Thoracic aorta (tissue), 2 donors: ENCODE measurements at regions not wholly inside any gene's neighbourhood (a gene's known extent, or its start where the extent isn't known, plus 50 kb on each side); places are given as distances from the start of the nearest gene placed in this dataset.

Experiments
- ATAC-seq: fragments of 150-250 bp; one replicate; pipeline ENCODE4 v1.8.0; 2017; ENCODE audit warnings: low read depth; ENCODE audit not compliant: insufficient number of reproducible peaks, low FRiP score
- DNase-seq: peaks from one replicate; pipeline ENCODE4 v3.0.0-alpha.2; 2020; ENCODE audit warnings: low spot score
- H3K27ac ChIP-seq, 2 donors: fragments of 200-600 bp; sonication (generic); 1 replicate in 1 of 2; 2 replicates in 1 of 2; pipeline ENCODE4 v1.5.1; 2016; ENCODE audit warnings: mild to moderate bottlenecking in 2 of 2, moderate library complexity in 2 of 2
- H3K27me3 ChIP-seq: fragments of 200-600 bp; sonication (generic); replicated peaks from 2 replicates; pipeline ENCODE4 v1.6.0; 2016; ENCODE audit warnings: mild to moderate bottlenecking; ENCODE audit not compliant: insufficient read depth
- H3K36me3 ChIP-seq: fragments of 200-600 bp; sonication (generic); one replicate; pipeline ENCODE4 v1.5.1; 2016
- H3K4me1 ChIP-seq, 2 donors: fragments of 200-600 bp; sonication (generic); 1 replicate in 1 of 2; 2 replicates in 1 of 2; pipeline versions ENCODE4 v1.5.1 to v1.6.0; 2016; ENCODE audit warnings: low read depth in 2 of 2, mild to moderate bottlenecking in 1 of 2; ENCODE audit not compliant: control insufficient read depth in 1 of 2
- H3K4me3 ChIP-seq: fragments of 200-600 bp; sonication (generic); 2 replicates; pipeline ENCODE4 v1.5.1; 2016; ENCODE audit warnings: mild to moderate bottlenecking
- H3K9me3 ChIP-seq: fragments of 200-600 bp; sonication (generic); 2 replicates; pipeline ENCODE4 v1.5.1; 2016
- TF ChIP-seq, protein P1 (sequence below): fragments of 200-600 bp; sonication (generic); IDR thresholded peaks from one replicate; pipeline ENCODE4 v1.5.1; 2019; ENCODE audit warnings: antibody characterized with exemption

DNA sequence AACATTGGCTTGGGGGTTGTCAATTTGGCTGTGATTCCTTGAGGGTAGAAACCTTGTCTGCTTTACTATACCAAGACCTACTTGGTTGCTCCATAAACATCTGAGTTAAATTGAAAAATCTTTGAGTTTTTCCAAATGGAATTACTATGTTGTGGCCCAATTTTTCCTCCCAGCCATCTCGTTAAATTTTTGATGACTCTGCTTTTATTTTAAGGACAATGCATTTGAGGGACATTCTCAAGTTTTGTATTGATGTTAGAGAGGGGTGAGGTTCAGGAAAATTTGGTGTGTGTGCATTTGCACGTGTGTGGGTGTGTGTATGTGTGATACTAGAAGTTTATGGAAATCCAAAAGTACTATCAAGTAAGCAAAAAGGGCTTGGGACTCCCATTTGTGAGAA lies 491.4 kb upstream of the KLF4 start:
- H3K9me3 ChIP-seq = no peaks in the 10 kb centered on the region
- DNase-seq (no peak), ATAC-seq (no peak)
- no peaks in the 10 kb centered on the region for H3K27me3 ChIP-seq
- no peak overlapping the region for H3K4me3 ChIP-seq
- no peaks in the 10 kb centered on the region for H3K36me3 ChIP-seq
- TF ChIP-seq, protein P1, sequence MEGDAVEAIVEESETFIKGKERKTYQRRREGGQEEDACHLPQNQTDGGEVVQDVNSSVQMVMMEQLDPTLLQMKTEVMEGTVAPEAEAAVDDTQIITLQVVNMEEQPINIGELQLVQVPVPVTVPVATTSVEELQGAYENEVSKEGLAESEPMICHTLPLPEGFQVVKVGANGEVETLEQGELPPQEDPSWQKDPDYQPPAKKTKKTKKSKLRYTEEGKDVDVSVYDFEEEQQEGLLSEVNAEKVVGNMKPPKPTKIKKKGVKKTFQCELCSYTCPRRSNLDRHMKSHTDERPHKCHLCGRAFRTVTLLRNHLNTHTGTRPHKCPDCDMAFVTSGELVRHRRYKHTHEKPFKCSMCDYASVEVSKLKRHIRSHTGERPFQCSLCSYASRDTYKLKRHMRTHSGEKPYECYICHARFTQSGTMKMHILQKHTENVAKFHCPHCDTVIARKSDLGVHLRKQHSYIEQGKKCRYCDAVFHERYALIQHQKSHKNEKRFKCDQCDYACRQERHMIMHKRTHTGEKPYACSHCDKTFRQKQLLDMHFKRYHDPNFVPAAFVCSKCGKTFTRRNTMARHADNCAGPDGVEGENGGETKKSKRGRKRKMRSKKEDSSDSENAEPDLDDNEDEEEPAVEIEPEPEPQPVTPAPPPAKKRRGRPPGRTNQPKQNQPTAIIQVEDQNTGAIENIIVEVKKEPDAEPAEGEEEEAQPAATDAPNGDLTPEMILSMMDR = no peak
- no peaks in the 10 kb centered on the region for H3K4me1 ChIP-seq
- no peak overlapping the region for H3K27ac ChIP-seq

DNA sequence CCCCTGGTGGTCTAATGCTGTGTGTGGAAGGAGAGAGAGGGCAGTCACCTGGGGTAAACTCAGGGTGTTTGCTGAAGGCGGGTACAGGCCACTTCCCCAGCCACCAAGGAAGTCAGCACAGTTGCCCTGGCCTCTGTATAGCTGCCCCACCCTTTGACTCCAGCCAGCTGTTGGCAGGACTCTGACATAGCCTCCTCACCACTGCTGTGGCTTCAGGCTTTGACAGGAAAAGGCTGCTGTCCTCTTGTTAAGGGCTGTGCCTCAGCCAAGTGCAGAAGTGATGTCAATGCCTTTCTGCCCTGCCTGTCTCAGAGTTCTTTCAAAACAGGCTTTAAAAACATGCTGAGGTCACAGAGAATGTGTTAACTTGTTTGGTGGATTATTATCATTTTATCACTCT lies 487.2 kb upstream of the KLF4 start:
- no peak for ATAC-seq
- TF ChIP-seq, protein P1 = no peak
- Histone ChIP-seq H3K9me3 (no peaks in the 10 kb centered on the region), H3K36me3 (no peaks in the 10 kb centered on the region), H3K27me3 (no peaks in the 10 kb centered on the region), H3K27ac (no peak overlapping the region), H3K4me3 (no peak overlapping the region), H3K4me1 (no peaks in the 10 kb centered on the region)
- DNase-seq = no peak

DNA sequence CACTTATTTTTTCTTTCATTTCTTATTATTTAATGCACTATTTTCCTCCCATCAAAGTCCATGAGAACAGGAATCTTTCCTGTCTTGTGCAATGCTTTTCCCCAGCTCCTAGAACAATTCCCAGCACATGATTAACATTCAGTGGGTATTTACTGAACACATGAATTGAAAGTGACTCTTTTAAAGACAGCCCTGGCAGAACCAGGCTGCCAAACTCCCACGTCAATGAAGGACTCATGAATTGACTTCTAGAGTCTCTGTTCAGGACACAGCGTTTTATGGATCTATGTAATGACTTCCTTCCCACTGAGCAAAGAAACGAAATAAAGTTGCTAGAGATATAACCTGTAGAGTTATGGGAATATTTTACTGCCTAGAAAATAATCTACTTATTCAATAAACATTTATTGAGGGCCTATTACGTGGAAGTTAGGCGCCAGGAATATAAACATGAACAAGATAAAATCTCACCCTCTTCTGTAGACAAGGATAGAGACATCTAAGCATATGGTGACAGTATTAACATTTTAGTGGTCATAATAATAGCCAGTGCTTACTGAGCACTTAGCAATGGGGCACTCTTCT lies 485.9 kb upstream of the KLF4 start:
- TF ChIP-seq, protein P1 = no peak
- Histone ChIP-seq H3K9me3 (no peaks in the 10 kb centered on the region), H3K4me1 (no peaks in the 10 kb centered on the region), H3K27me3 (no peaks in the 10 kb centered on the region), H3K36me3 (no peaks in the 10 kb centered on the region), H3K27ac (no peak overlapping the region), H3K4me3 (no peak overlapping the region)
- DNase-seq (no peak), ATAC-seq (no peak)

DNA sequence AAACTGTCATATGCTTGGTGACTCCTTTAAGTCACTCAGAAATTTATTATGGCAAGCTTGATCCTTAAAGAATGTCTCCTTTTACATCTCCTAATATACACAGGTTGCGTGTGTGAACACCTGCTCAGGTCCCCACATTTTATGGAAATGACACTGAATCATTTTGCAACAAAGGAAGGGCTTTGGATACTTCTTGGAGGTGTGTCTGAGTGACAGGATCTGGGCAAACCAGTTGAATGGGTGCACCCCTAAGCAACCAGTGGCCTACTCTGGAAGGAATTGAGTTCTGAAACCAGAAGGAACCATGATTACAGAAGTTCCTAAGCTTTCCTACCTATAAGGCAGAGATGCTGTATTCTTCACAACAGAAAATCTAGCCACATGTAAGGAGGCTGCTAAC lies 483.9 kb upstream of the KLF4 start:
- TF ChIP-seq, protein P1 = no peak
- Histone ChIP-seq H3K27ac (no peak overlapping the region), H3K9me3 (no peaks in the 10 kb centered on the region), H3K36me3 (no peaks in the 10 kb centered on the region), H3K4me1 (no peaks in the 10 kb centered on the region), H3K27me3 (no peaks in the 10 kb centered on the region), H3K4me3 (no peak overlapping the region)
- no peak for DNase-seq
- ATAC-seq = no peak

DNA sequence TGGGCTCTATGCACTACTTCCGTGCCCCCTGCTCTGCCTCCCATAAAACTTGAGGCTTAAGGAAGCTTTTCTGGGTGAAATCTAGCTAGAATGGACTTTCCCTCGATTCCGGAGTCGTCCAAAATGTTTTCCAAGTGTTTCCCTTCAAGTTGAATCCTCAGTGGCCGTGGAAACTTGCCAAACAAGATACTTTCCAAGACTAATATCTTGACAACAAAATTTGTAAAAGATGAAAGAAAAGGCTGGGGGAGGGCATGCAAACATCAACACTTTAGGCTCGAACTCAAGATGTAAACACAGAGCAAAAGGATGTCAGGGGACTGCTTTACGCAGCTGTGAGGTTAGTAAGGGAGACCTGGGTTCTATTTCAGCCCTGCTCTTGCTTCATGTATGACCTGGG lies 482.8 kb upstream of the KLF4 start:
- Histone ChIP-seq H3K27ac (no peak overlapping the region), H3K9me3 (no peaks in the 10 kb centered on the region), H3K4me3 (no peak overlapping the region), H3K36me3 (no peaks in the 10 kb centered on the region), H3K27me3 (no peaks in the 10 kb centered on the region), H3K4me1 (no peaks in the 10 kb centered on the region)
- ATAC-seq (no peak), DNase-seq (no peak)
- TF ChIP-seq, protein P1 = no peak
